ENCODE measurements at regions not wholly inside any gene's neighbourhood (a gene's known extent, or its start where the extent isn't known, plus 50 kb on each side); places are given as distances from the start of the nearest gene placed in this dataset.
"Not testable (repeated sequence)": the region's sequence is repeated elsewhere in the genome, so short reads cannot be mapped to it uniquely, and the experiment has no call there.

- DNase-seq (ENCODE audit: low spot score): no peak
Measured at GRCh38 chr7:69526570-69526969, 71.7 kb upstream of the AUTS2 start.

GRCh38 chr7:69527706-69528105 is 70.6 kb upstream of the AUTS2 start:
- DNase-seq (ENCODE audit: low spot score): no peak

- DNase-seq (ENCODE audit: low spot score): no peak
Measured at GRCh38 chr7:69531050-69531449, 67.2 kb upstream of the AUTS2 start.

- no peak for DNase-seq (ENCODE audit: low spot score)
Measured at GRCh38 chr7:69534461-69535041, 63.7 kb upstream of the AUTS2 start.

- DNase-seq (ENCODE audit: low spot score): no peak
Measured at GRCh38 chr7:69537691-69538090, 60.6 kb upstream of the AUTS2 start.

- no peak for DNase-seq (ENCODE audit: low spot score)
Measured at GRCh38 chr7:69539531-69539930, 58.7 kb upstream of the AUTS2 start.

GRCh38 chr7:69540287-69540686 is 58.0 kb upstream of the AUTS2 start:
- no peak for DNase-seq (ENCODE audit: low spot score)

- not testable (repeated sequence) for DNase-seq (ENCODE audit: low spot score)
Measured at GRCh38 chr7:69541779-69542432, 56.4 kb upstream of the AUTS2 start.

- no peak for DNase-seq (ENCODE audit: low spot score)
Measured at GRCh38 chr7:69545175-69545574, 53.1 kb upstream of the AUTS2 start.

All from CD4-positive, alpha-beta T cell treated with Interleukin-2 at 100 ng/mL for 4 hours (primary cell).